ENCODE measurements at regions not wholly inside any gene's neighbourhood (a gene's known extent, or its start where the extent isn't known, plus 50 kb on each side); places are given as distances from the start of the nearest gene placed in this dataset.
A peak's percentile ranks its signal among the peaks of the same experiment; 100 is the strongest.
"Not testable (repeated sequence)": the region's sequence is repeated elsewhere in the genome, so short reads cannot be mapped to it uniquely, and the experiment has no call there.

- no peak for DNase-seq
Measured at GRCh38 chr3:59191651-59192050, 141.8 kb upstream of the CFAP20DC start.

- no peak for DNase-seq
Measured at GRCh38 chr3:59189939-59190338, 140.1 kb upstream of the CFAP20DC start.

- DNase-seq = no peak
Measured at GRCh38 chr3:59189526-59189925, 139.7 kb upstream of the CFAP20DC start.

GRCh38 chr3:59186725-59187124 is 136.9 kb upstream of the CFAP20DC start:
- DNase-seq = no peak

GRCh38 chr3:59185591-59186369 is 136.0 kb upstream of the CFAP20DC start:
- DNase-seq = peak; percentile 71

GRCh38 chr3:59180006-59180405 is 130.2 kb upstream of the CFAP20DC start:
- no peak for DNase-seq

GRCh38 chr3:59178698-59179097 is 128.9 kb upstream of the CFAP20DC start:
- no peak for DNase-seq

GRCh38 chr3:59171491-59171890 is 121.7 kb upstream of the CFAP20DC start:
- no peak for DNase-seq

- DNase-seq = not testable (repeated sequence)
Measured at GRCh38 chr3:59170166-59170565, 120.3 kb upstream of the CFAP20DC start.

- DNase-seq = no peak
Measured at GRCh38 chr3:59167756-59168155, 117.9 kb upstream of the CFAP20DC start.

- DNase-seq = no peak
Measured at GRCh38 chr3:59163953-59164352, 114.1 kb upstream of the CFAP20DC start.

- no peak for DNase-seq
Measured at GRCh38 chr3:59161048-59161447, 111.2 kb upstream of the CFAP20DC start.

- DNase-seq = no peak
Measured at GRCh38 chr3:59160133-59160746, 110.4 kb upstream of the CFAP20DC start.

GRCh38 chr3:59153648-59154047 is 103.8 kb upstream of the CFAP20DC start:
- no peak for DNase-seq

GRCh38 chr3:59152943-59153342 is 103.1 kb upstream of the CFAP20DC start:
- DNase-seq = no peak

- DNase-seq = no peak
Measured at GRCh38 chr3:59150039-59150438, 100.2 kb upstream of the CFAP20DC start.

- DNase-seq = no peak
Measured at GRCh38 chr3:59149166-59149565, 99.3 kb upstream of the CFAP20DC start.

- DNase-seq = no peak
Measured at GRCh38 chr3:59143447-59143846, 93.6 kb upstream of the CFAP20DC start.

- no peak for DNase-seq
Measured at GRCh38 chr3:59142556-59142955, 92.7 kb upstream of the CFAP20DC start.

GRCh38 chr3:59138966-59139365 is 89.1 kb upstream of the CFAP20DC start:
- DNase-seq = no peak

- no peak for DNase-seq
Measured at GRCh38 chr3:59137415-59137814, 87.6 kb upstream of the CFAP20DC start.

GRCh38 chr3:59136081-59136480 is 86.3 kb upstream of the CFAP20DC start:
- no peak for DNase-seq

GRCh38 chr3:59135096-59135495 is 85.3 kb upstream of the CFAP20DC start:
- DNase-seq = no peak

- peak; percentile 55 for DNase-seq
Measured at GRCh38 chr3:59133311-59133710, 83.5 kb upstream of the CFAP20DC start.

All from tongue (tissue), 1 donor.